IPS-NIHi11 (cell line): ENCODE measurements at regions not wholly inside any gene's neighbourhood (a gene's known extent, or its start where the extent isn't known, plus 50 kb on each side); places are given as distances from the start of the nearest gene placed in this dataset.
A peak's percentile ranks its signal among the peaks of the same experiment; 100 is the strongest.

ENCODE experiments used
- DNase-seq: peaks from one replicate; pipeline ENCODE4 v3.0.0; 2012; ENCODE audit warnings: mixed read lengths, low spot score

GRCh38 chr7:52146871-52147634 is 830.4 kb upstream of the COBL start:
- DNase-seq = no peak

- no peak for DNase-seq
Observed at GRCh38 chr7:52143219-52143618, 826.6 kb upstream of the COBL start.

GRCh38 chr7:52140851-52141250 is 824.2 kb upstream of the COBL start:
- no peak for DNase-seq

GRCh38 chr7:52135403-52135802 is 818.8 kb upstream of the COBL start:
- no peak for DNase-seq

GRCh38 chr7:52129278-52129677 is 812.7 kb upstream of the COBL start:
- DNase-seq = no peak

- DNase-seq = peak; percentile 25
Observed at GRCh38 chr7:52120912-52121311, 804.3 kb upstream of the COBL start.

- peak; percentile 19 for DNase-seq
Observed at GRCh38 chr7:52119537-52119936, 802.9 kb upstream of the COBL start.

GRCh38 chr7:52114509-52114908 is 797.9 kb upstream of the COBL start:
- no peak for DNase-seq

GRCh38 chr7:52114056-52114455 is 797.4 kb upstream of the COBL start:
- DNase-seq = no peak

GRCh38 chr7:52107355-52107754 is 790.7 kb upstream of the COBL start:
- peak; percentile 14 for DNase-seq

- no peak for DNase-seq
Observed at GRCh38 chr7:52095861-52096260, 779.3 kb upstream of the COBL start.

GRCh38 chr7:52091996-52092395 is 775.4 kb upstream of the COBL start:
- DNase-seq = no peak

- no peak for DNase-seq
Observed at GRCh38 chr7:52091101-52091500, 774.5 kb upstream of the COBL start.

GRCh38 chr7:52088008-52088901 is 771.6 kb upstream of the COBL start:
- peak; percentile 71 for DNase-seq

- peak; percentile 25 for DNase-seq
Observed at GRCh38 chr7:52085610-52086009, 769.0 kb upstream of the COBL start.

- no peak for DNase-seq
Observed at GRCh38 chr7:52080493-52080892, 763.9 kb upstream of the COBL start.

GRCh38 chr7:52079726-52080125 is 763.1 kb upstream of the COBL start:
- DNase-seq = no peak

GRCh38 chr7:52077571-52077970 is 761.0 kb upstream of the COBL start:
- no peak for DNase-seq

- no peak for DNase-seq
Observed at GRCh38 chr7:52074912-52075311, 758.3 kb upstream of the COBL start.

GRCh38 chr7:52074071-52074470 is 757.5 kb upstream of the COBL start:
- no peak for DNase-seq

GRCh38 chr7:52071744-52072143 is 755.1 kb upstream of the COBL start:
- DNase-seq = no peak

GRCh38 chr7:52064493-52064892 is 747.9 kb upstream of the COBL start:
- no peak for DNase-seq

GRCh38 chr7:52061666-52062065 is 745.1 kb upstream of the COBL start:
- DNase-seq = no peak
